Myocyte (in vitro differentiated cells): ENCODE measurements at regions not wholly inside any gene's neighbourhood (a gene's known extent, or its start where the extent isn't known, plus 50 kb on each side); places are given as distances from the start of the nearest gene placed in this dataset.
"Not testable (repeated sequence)": the region's sequence is repeated elsewhere in the genome, so short reads cannot be mapped to it uniquely, and the experiment has no call there.

Source experiments
- DNase-seq: peaks from one replicate; pipeline ENCODE4 v3.0.0-alpha.2; 2012; ENCODE audit warnings: low read depth

DNA sequence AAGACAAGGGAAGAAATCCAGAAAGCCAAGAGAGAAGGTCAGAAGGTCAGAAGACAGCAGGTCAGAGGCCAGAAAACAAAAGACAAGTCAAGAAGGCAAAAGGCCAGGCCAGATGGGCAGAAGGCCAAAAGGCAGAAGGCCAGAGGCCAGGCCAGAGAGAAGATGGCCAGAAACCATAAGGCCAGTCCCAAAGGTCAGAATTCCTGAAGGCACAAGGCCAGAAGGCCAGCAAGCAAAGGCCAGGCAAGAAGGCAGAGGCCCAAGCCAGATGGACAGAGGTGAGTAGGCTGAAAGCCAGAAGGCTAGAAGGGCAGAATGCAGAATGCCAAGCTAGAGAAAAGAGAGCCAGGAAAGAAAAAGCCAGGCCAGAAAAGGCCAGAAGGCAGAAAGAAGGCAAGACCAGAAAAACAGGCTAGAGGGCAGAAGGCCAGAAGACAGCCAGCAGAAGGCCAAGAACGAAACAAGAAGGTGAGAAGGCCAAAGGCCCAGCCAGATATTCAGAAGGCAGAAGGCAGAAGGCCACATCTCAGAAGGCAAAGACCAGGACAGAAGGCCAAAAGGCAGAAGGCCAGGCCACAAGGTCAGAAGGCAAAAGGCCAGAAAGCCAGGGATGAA lies 186.3 kb downstream of the TUBA3C start:
- no peak for DNase-seq

DNA sequence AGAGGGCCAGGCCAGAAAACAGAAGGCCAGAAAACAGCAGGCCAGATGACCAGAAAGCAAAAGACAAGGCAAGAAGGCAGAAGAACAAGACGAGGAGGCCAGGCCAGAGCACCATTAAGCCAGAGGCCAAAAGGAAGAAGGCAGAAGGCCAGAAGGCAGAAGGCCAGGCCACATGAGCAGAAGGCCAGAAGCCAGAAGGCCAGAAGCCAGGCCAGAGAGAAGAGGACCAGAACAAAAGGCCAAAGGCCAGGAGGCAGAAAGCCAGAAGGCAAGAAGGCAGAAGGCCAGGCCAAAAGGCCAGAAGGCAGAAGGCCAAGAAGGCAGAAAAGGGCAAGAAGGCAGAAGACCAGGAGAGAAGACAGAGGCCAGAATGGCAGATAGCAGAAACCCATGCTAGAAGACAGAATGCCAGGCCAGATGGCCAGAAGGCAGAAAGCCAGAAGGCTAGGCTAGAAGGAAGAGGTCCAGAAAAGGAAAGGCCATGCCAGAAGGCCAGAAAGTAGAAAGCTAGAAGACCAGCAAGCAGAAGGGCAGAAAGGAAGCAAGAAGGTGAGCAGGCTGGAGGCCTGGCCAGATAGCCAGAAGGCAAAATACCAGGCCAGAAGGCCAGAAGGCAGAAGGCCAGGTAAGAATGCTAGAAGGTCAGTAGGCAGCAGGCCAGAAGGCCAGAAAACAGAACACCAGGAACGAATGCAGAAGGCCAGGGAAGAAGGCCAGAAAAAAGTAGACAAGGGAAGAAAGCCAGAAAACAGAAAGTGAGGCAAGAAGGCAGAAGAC lies 187.6 kb downstream of the TUBA3C start:
- DNase-seq: no peak

DNA sequence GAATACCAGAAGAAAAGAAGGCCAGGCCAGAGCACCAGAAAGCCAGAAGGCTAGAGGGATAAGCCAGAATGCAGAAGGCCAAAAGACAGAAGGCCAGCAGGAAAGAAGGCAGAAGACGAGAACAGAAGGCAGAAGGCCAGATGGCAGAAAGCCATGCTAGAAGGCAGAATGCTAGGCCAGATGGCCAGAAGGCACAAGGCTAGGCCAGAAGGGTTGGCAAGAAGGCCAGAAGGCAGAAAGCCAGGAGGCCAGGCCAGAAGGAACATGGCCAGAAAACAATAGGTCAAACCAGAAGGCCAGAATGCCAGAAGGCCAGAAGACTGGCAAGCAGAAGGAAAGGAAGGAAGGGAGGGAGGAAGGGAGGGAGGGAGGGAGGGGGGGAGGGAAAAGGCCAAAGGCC lies 188.8 kb downstream of the TUBA3C start:
- no peak for DNase-seq

DNA sequence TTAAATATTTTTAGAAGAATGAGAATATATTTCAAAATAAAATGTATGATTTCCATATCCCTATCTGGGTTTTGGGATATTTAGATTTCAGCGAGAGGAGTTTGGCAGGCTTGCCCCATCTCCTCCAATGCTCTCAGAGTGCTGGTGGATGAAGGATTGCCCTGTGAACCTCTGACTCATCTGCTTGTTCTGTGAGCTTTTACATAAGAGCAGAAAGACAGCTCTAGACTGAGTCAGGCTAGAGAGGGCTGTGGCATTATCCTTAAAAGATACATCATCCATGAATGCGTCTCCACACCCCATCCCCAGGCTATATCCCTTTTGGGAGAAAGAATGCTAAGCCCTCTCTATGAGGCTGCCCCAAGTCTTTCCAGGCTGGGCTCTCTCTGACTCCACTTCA lies 190.6 kb downstream of the TUBA3C start:
- DNase-seq: no peak

DNA sequence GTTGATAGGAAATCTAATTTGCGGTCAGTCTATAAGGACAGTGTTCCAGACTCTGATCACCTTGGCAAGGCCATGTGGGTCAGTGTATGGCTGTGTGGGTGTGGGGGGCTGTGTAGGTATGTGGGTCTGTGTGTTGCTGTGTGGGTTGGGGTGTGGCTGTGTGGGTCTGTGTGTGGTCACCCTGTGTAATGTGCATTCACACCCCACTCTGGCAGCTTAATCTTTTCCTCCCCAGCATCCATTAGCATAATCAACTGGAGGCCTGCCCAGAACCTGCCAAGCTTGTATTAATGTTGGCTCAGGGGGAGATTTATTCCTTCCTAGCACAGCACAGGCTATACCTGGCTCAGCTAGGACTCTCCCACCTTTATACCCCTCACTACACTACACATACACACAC lies 203.2 kb downstream of the TUBA3C start:
- DNase-seq: no peak

DNA sequence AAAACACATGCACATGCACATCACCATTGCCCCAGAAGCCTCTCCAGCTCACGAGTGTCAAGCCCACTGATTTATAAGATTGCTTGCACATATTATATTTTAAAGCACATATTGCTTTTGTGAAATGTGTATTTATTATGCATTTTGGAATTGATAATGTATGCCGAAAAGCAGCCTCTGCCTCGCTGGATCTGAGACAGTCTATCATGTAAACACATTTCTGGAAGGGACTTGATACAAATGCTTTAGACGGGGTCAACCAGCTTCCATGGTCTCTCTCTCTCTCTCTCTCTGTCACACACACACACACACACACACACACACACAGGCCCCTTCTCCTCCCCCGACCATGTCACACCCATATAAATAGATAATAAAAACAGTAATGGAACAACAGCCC lies 203.8 kb downstream of the TUBA3C start:
- DNase-seq: no peak

DNA sequence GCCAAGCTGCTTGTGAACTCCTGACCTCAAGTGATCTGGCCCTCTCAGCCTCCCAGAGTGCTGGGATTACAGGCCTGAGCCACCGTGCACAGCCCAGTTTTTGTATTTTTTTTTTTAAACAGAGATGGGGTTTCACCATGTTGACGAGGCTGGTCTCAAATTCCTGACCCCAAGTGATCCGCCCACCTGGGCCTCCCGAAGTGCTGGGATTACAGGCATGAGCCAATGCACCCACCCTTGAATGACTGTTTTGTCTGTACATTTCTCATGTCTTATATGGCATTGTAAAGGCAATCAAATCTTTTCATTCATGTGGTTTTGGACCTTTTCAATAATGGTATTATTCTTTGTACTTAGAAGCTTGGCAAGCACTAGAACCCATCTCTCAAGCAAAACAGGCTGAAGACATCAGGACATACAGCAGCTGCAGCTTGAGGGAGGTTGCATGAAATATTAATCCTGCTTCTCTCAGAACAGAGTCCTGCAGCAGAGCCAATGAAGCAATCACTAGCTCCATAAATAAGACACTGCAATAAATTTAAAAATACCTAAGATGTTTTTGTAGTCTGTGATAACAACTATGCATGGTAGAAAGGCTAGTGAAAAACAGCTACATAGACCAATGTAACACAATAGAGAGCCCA lies 209.9 kb downstream of the TUBA3C start:
- no peak for DNase-seq

DNA sequence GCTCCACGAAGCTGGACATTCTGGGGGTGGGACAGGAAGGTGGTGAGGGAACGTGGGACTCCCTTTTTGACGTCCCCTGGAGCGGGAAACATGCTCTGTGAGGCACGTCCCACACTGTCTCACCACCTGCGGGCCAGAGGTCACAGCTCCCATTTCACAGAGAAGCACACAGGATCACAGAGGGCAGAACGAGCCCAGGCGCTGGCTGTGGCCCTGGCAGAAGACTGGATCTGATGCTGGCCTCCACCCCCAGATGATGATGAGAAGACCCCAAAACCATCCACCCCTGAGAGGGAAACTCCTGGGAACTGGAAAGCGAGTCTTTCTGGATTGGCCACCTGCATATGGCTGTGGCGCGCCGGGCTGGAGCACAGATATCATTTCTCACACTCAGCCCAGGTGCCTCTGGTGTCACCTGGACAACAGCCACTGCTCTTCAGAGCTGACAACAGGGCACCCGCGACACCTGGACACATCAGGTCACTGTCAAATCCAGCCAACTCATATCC lies 216.2 kb downstream of the TUBA3C start:
- DNase-seq: no peak

DNA sequence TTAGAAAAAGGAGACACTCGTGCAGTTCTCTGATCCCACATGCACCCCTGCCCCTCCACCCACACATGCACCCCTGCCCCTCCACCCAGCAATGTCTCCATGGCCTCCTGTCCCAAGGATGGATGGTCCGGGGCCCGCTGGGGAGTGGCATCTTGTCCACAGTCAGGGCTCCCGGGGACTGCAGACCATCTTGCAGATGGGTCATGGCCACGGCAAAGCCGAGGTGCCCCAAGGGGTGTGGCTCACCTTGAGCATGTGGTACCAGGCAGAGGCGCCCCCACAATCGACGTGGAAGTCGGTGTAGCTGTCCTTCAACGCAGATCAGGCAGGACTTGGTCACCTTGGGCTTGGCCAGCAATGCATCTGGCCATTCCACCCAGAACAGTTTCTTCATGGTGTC lies 216.7 kb downstream of the TUBA3C start:
- DNase-seq: no peak

DNA sequence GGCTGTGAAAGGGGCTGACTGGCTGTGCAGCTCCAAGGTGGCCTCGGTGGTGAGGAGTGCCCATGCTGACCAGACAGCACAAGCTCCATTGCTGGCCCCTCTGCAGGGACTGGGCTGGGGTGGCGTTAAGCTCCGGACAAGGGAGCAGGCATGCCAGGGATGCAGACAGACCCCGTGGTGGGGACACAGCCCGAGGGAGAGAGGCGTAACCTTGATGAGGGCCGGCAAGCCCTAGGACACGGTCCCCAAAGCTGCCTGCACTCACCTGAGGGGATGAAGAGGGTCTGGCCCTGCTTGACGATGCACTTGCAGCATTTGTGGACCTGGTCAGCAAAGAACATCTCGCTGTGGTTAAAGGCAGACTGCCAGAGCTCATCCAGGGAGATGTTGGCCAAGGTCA lies 217.9 kb downstream of the TUBA3C start:
- DNase-seq: not testable (repeated sequence)

DNA sequence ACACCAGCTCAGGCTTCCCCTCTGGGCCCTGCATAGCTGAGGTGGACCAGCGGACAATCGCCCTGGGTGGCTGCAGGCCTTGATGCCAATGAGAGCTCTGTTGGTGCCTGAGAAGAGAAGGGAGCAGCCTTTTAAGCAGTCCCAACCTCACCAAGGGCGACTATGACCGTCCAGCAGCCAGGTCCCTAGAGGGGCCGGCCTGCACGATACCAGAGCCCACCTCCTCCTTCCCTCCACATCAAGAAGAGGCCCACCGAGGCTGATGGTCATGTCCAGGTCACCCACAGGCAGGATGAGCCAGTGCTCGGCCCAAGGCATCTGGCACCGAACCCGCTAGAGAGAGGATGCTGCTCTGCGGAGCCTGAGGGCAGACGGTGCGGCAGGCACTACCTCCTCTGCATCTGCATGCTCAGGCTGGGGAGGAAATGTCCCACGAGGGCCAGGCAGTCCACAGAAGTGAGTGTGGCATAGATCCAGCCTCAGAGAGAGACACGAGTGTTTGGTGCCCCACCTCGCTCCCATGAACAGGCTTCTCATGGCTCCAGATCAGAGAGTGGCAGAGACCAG lies 219.4 kb downstream of the TUBA3C start:
- no peak for DNase-seq

DNA sequence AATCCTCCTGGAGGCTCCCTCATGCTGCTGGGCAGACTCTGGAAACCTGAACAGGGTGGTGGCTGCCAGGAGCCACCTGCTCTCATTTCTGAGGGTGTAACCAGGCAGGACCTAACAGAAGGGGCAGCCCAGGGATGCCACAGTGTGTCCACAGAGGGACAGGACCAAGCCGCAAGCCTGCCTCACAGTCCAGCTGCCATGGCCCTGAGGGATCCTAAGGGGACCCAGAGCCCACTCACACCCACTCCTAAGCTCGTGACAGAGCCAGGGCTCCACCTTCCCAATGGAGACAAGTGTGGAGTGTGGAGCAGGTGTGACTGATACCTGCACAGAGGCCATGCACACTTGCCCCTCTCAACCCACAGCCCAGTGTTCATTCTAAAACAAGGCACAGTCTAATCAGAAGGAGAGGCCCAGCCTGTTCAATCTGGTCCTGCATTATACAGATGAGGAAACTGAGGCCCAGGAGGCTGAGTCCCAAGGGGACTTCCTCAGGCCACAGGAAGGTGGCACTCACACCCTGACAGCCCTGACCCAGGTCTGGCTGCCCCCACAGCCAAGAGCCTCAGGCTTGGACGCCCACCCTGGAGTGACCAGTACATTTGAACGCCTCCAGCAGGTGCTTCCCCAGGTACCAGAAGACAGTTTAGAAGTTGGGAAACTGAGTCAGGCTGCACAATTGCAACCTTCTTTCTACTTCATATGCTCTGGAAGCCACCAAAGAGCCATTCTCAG lies 220.1 kb downstream of the TUBA3C start:
- DNase-seq: no peak

DNA sequence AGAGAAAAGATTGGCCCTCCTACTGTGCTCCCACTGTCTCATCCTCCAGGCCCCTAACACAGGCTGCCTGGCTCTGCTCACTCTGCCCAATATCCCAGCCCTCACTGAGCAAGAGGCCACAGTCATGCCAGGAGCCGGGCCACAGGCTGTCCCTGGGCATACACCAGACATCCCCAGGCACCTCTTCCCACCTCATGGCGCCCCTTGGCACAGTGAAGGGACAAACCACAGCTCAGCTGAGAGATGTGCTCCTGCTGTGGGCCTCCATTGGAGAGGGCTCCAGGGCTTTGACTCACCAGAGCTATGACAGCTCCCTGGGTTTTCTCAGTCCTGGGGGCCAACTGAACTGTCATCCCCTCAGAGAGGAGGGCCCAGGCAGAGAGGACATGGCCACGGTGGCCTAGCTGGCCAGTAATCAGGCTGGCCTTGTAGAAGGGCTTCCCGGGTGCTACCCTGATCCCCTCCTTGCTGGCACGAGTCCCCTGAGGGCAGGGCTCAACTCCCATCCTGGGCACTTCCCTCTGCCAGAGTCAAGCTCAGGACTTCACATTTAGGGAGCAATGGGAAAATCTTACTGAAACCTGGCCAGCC lies 220.9 kb downstream of the TUBA3C start:
- DNase-seq: no peak

DNA sequence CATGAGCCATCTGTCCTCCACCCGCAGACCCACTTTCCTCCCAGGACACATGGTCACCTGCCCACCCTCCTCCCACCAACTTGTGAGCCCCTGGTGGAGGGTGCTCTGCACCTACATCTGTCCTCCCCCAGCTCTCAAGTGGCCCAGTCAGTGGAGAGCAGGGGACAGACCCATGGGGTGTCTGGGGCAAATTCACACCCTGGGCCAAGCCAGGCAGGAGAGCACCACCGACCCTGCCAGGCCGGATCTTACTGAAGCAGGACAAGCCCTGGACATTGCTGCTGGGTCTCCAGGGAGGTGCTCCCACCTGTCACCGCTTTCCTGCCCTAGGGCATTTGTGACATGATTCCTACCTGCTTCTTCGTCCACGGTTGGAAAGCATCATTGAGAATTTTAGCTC lies 221.6 kb downstream of the TUBA3C start:
- DNase-seq: no peak

DNA sequence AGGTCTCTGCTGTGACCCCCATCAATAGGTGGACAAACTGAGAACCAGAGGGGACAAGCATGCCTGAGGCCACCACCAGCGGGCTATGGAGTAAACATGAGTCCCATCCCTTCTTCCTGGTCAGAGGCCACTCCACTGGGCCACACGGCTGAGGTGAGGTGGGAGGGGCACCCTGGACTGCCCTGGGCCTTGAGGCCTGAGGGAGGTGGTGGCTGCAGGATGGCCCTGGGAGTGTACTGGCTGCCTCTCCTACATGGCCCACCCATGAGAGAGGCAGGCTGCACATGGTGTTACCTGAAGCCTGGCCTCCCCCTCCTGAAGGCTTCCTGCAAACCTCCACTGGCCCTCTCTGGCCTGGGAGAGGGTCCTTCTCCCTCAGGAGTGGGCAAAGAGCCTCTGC lies 222.4 kb downstream of the TUBA3C start:
- no peak for DNase-seq

DNA sequence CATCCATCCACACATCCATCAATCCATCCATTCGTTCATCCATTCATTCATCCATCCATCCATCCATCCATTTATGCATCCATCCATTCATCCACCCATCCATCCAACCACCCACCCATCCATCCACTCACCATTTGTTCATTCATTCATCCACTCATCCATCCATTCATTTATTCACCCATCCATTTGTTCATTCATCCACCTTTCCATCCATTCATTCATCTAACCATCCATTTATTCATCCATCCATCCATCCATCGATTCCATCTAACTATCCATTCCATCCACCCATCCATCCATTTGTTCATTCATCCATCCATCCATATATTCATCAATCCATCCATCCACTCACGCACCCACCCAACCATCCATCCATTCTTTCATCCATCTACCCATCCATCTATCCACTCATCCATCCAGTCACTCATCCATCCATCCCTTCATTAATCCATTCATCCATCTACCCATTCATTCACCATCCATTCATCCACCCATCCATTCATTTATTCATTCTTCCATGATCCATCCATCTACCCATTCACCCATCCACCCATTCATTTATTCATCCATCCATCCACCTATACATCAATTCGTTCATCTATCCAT lies 225.0 kb downstream of the TUBA3C start:
- no peak for DNase-seq

DNA sequence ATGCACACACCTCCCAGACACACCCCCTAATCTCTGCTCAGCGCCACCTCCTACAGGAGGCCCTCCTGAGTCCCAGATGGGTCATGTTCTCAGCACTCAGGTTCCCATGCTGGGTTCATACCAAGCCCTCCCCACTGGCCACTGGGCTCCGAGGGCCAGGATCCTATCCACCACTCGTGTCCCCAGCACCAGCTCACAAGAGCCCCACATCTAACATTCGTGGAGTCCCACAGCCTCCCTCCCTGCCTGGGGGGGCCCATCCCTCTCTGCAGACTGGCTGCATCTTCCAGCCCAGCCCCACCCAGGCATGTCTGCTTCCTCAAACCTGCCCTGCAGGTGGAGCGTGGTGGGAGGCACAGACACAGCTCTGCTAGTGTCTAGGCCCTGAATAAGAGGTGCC lies 227.4 kb downstream of the TUBA3C start:
- no peak for DNase-seq

DNA sequence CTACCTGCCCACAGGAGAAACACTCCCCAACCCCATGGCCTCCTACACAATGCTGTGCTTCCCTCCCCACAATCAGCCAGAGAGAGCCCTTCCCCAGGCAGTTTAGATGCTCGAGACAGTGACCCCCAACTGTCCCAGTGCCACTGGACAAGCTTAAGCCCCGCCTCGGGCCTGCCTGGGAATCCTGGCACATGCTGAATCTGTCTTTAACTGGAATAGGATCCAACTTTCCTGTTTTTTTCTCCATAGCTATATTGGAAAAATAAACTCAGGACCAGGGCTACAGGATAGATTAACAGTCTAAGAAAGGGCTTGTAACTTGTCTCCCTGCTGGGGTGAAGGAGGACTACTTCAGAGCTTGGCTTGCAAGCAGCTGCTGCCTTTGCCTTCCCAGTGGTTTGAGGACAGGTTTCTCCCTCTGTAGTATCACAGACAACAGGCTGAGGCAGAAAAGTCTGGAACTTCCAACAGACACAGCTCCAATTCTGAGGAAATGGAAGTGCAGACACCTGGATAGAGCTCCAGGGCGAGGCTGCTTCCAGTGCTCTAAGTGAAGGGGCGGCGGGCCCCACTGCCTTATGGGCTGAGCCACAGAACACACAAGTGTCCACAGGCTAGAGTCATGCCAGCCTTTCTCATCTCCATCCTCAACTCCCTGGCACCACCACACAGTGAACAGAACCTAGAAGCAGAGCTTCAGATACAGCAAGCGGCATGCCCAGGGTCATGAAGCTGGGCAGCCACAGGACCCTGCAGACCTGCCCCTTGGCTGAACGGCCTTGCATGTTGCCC lies 228.3 kb downstream of the TUBA3C start:
- DNase-seq: no peak

DNA sequence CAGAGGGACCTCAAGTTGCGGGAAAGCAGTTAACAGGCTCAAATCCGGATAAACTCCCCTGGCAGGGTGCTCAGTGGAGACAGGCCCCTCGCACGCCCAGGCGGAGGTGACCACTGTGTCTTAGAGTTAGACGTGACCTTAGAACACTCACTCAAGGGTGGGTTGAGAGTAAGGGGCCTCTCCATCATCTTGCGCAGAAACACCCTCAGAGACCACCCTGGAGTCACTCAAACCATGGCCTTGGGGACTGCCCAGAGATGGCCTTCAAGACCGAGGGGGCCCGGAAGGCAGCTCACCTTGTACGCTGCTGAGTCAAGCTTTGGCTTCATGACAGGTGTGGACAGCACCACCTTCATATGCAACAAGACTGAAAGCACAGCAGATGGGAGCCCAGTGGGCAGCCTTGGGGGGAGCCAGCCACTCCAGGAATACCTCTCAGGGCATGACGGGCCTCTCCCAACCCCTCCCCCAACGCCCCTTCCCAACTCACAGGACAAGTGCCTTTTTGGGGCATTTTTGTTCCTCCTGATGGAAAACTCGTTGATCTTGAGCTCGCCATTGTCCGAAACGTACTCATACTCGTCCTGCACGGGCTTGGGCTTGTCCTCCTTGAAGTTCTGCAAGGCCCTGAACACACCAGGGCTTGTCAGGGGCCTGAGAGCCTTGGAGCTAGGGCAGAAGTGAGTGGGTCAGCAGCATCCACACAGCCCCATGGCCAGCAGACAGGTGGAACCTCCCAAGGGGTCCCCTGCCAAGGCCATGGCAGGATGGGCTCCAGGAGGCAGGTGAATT lies 229.2 kb downstream of the TUBA3C start:
- no peak for DNase-seq
